ENCODE measurements at regions not wholly inside any gene's neighbourhood (a gene's known extent, or its start where the extent isn't known, plus 50 kb on each side); places are given as distances from the start of the nearest gene placed in this dataset.
"Not testable (repeated sequence)": the region's sequence is repeated elsewhere in the genome, so short reads cannot be mapped to it uniquely, and the experiment has no call there.

DNA sequence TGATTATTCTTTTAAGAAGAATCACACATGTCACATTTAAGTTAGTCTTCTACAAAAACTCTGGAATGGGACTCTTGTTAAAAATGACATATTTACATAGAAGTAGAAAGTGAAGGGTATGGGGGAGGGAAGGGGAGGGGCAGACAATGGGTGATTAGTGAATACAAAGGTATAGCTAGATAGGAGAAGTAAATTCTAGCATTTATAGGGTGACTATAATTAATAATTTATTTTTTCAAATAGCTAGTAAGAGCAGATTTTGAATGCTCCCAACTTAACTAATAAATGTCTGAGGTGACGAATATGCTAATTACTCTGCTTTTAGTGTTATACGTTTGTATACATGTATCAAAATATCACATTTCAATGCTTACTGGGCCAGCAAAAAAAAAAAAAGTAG is 59.4 kb downstream of the BLTP3B start:
- peaks cover 43% of the 10 kb centered on the region for H3K36me3 ChIP-seq (ENCODE audit: insufficient read depth, low read length)

DNA sequence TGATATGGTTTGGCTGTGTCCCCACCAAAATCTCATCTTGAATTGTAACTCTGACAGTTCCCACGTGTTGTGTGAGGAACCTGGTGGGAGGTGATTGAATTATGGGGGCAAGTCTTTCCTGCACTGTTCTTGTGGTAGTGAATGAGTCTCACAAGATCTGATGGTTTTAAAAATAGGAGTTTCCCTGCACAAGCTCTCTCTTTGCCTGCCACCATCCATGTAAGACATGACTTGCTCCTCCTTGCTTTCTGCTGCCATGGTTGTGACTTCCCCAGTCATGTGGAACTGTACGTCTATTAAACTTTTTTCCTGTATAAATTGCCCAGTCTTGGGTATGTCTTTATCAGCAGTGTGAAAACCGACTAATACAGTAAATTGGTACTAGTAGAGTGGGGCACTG is 63.9 kb downstream of the BLTP3B start:
- Histone ChIP-seq H3K36me3 (ENCODE audit: insufficient read depth, low read length) (peaks cover 37% of the 10 kb centered on the region), H3K9me3 (ENCODE audit: insufficient read depth, low read length, severe bottlenecking) (peaks cover 13% of the 10 kb centered on the region)
- H3K4me3 ChIP-seq (ENCODE audit: low read depth in 1 of 2, low read length in 2 of 2); H2AFZ ChIP-seq (ENCODE audit: low read depth, low read length); H3K27ac ChIP-seq (ENCODE audit: low read length); ATAC-seq (ENCODE audit: insufficient read depth, low read depth); DNase-seq; H4K20me1 ChIP-seq (ENCODE audit: insufficient read depth, low read length); H3K4me2 ChIP-seq (ENCODE audit: insufficient read depth, low read length); H3K4me1 ChIP-seq (ENCODE audit: insufficient read depth, low read length); H3K27me3 ChIP-seq (ENCODE audit: insufficient read depth, low read length, poor library complexity); H3K9ac ChIP-seq (ENCODE audit: low read depth, low read length); H3K79me2 ChIP-seq (ENCODE audit: insufficient read depth, low read length): not testable (repeated sequence)

More for the DNA sequence above, 59.4 kb downstream of the BLTP3B start:
- no peaks in the 10 kb centered on the region for H3K27me3 ChIP-seq (ENCODE audit: insufficient read depth, low read length, poor library complexity)
- DNase-seq (no peak), ATAC-seq (ENCODE audit: insufficient read depth, low read depth) (no peak)
- no peak overlapping the region for H3K27ac ChIP-seq (ENCODE audit: low read length)
- no peak overlapping the region for H3K4me2 ChIP-seq (ENCODE audit: insufficient read depth, low read length)
- TF ChIP-seq, protein P1, sequence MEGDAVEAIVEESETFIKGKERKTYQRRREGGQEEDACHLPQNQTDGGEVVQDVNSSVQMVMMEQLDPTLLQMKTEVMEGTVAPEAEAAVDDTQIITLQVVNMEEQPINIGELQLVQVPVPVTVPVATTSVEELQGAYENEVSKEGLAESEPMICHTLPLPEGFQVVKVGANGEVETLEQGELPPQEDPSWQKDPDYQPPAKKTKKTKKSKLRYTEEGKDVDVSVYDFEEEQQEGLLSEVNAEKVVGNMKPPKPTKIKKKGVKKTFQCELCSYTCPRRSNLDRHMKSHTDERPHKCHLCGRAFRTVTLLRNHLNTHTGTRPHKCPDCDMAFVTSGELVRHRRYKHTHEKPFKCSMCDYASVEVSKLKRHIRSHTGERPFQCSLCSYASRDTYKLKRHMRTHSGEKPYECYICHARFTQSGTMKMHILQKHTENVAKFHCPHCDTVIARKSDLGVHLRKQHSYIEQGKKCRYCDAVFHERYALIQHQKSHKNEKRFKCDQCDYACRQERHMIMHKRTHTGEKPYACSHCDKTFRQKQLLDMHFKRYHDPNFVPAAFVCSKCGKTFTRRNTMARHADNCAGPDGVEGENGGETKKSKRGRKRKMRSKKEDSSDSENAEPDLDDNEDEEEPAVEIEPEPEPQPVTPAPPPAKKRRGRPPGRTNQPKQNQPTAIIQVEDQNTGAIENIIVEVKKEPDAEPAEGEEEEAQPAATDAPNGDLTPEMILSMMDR (IDR thresholded peaks at IDR 0.05; ENCODE audit: borderline replicate concordance, extremely low read depth, low read length, poor library complexity, severe bottlenecking) = no peak
- no peak for TF ChIP-seq EZH2 (IDR thresholded peaks at IDR 0.05; ENCODE audit: borderline replicate concordance, low read depth, low read length, severe bottlenecking)
- no peak overlapping the region for H3K9ac ChIP-seq (ENCODE audit: low read depth, low read length)
- no peak overlapping the region for H2AFZ ChIP-seq (ENCODE audit: low read depth, low read length)
- no peak overlapping the region for H3K4me3 ChIP-seq (ENCODE audit: low read depth in 1 of 2, low read length in 2 of 2)
- H3K9me3 ChIP-seq (ENCODE audit: insufficient read depth, low read length, severe bottlenecking) = peaks cover 13% of the 10 kb centered on the region
- H4K20me1 ChIP-seq (ENCODE audit: insufficient read depth, low read length) = no peaks in the 10 kb centered on the region
- H3K79me2 ChIP-seq (ENCODE audit: insufficient read depth, low read length) = no peaks in the 10 kb centered on the region
- no peaks in the 10 kb centered on the region for H3K4me1 ChIP-seq (ENCODE audit: insufficient read depth, low read length)

- Histone ChIP-seq H3K36me3 (ENCODE audit: insufficient read depth, low read length) (peaks cover 28% of the 10 kb centered on the region), H3K9ac (ENCODE audit: low read depth, low read length) (no peak overlapping the region), H3K9me3 (ENCODE audit: insufficient read depth, low read length, severe bottlenecking) (peaks cover 13% of the 10 kb centered on the region), H3K27ac (ENCODE audit: low read length) (no peak overlapping the region), H3K4me1 (ENCODE audit: insufficient read depth, low read length) (no peaks in the 10 kb centered on the region), H4K20me1 (ENCODE audit: insufficient read depth, low read length) (no peaks in the 10 kb centered on the region), H3K27me3 (ENCODE audit: insufficient read depth, low read length, poor library complexity) (no peaks in the 10 kb centered on the region), H3K79me2 (ENCODE audit: insufficient read depth, low read length) (no peaks in the 10 kb centered on the region), H3K4me2 (ENCODE audit: insufficient read depth, low read length) (no peak overlapping the region), H3K4me3 (ENCODE audit: low read depth in 1 of 2, low read length in 2 of 2) (no peak overlapping the region), H2AFZ (ENCODE audit: low read depth, low read length) (no peak overlapping the region)
- no peak for ATAC-seq (ENCODE audit: insufficient read depth, low read depth)
- DNase-seq = no peak
- no peak for TF ChIP-seq EZH2 (IDR thresholded peaks at IDR 0.05; ENCODE audit: borderline replicate concordance, low read depth, low read length, severe bottlenecking)
- TF ChIP-seq, protein P1 (IDR thresholded peaks at IDR 0.05; ENCODE audit: borderline replicate concordance, extremely low read depth, low read length, poor library complexity, severe bottlenecking) = no peak
Measured at GRCh38 chr12:100077367-100077766, 65.3 kb downstream of the BLTP3B start.

DNA sequence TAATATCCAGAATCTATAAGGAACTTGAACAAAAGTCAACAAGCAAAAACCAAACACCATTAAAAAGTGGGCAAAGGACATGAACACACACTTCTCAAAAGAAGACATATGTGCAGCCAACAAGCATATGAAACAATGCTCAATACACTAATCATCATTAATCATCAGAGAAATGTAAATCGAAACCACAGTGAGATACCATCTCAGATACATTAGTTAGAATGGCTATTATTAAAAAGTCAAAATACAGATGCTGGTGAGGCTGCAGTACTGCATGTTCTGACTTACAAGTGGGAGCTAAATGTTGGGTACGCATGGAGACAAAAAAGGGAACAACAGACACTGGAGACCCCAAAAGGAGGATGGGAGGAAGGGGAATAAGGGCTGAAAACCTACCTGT is 67.1 kb downstream of the BLTP3B start:
- ATAC-seq (ENCODE audit: insufficient read depth, low read depth) (no peak), DNase-seq (no peak)
- H4K20me1 ChIP-seq (ENCODE audit: insufficient read depth, low read length) = no peaks in the 10 kb centered on the region
- TF ChIP-seq EZH2 (IDR thresholded peaks at IDR 0.05; ENCODE audit: borderline replicate concordance, low read depth, low read length, severe bottlenecking) = no peak
- TF ChIP-seq, protein P1 (IDR thresholded peaks at IDR 0.05; ENCODE audit: borderline replicate concordance, extremely low read depth, low read length, poor library complexity, severe bottlenecking) = no peak
- no peaks in the 10 kb centered on the region for H3K79me2 ChIP-seq (ENCODE audit: insufficient read depth, low read length)
- no peaks in the 10 kb centered on the region for H3K4me1 ChIP-seq (ENCODE audit: insufficient read depth, low read length)
- no peaks in the 10 kb centered on the region for H3K27me3 ChIP-seq (ENCODE audit: insufficient read depth, low read length, poor library complexity)
- no peak overlapping the region for H3K9ac ChIP-seq (ENCODE audit: low read depth, low read length)
- H2AFZ ChIP-seq (ENCODE audit: low read depth, low read length) = no peak overlapping the region
- H3K4me2 ChIP-seq (ENCODE audit: insufficient read depth, low read length) = no peak overlapping the region
- no peak overlapping the region for H3K4me3 ChIP-seq (ENCODE audit: low read depth in 1 of 2, low read length in 2 of 2)
- no peak overlapping the region for H3K27ac ChIP-seq (ENCODE audit: low read length)
- H3K36me3 ChIP-seq (ENCODE audit: insufficient read depth, low read length) = peaks cover 11% of the 10 kb centered on the region
- peaks cover 8% of the 10 kb centered on the region for H3K9me3 ChIP-seq (ENCODE audit: insufficient read depth, low read length, severe bottlenecking)
